ENCODE measurements at regions not wholly inside any gene's neighbourhood (a gene's known extent, or its start where the extent isn't known, plus 50 kb on each side); places are given as distances from the start of the nearest gene placed in this dataset.

DNA sequence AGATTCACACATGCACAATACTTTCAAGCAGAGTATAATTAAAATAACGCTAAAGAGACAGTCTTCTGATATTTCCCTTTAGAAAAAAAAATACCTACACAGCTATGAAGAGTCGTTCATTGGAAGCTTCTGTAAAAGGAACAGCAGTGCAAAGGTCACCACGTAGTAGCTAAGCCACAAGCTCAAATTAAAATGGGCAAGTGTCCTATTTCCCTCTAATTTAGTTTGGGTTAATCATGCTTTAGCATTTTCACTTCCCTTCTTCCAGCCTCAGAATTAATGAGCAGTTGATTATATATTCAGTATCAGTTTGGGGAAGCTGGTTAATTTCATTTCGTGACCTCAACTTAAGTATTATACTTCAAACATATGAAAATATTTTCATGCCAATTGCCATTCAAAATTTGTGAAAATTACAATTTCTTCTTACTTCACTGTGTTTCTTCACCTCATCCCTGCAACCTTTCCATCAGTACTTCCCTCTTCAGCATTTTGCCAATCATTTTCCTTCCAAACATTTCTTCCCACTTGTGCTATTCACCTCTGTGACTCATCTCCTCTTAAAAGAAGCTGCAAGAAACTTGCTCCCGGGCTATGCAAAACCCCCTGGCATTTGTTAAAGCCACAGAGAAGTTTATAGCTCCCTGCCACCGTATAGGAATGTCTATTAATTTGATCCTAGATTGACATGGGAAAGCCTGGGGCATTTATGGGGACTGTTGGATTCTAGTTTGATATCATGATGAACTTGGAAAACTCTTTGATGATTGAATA lies 83.0 kb downstream of the DMRTA1 start:
- Mint-ChIP-seq H3K4me1 (ENCODE audit: low read depth) (no peaks in the 10 kb centered on the region; the same call in 1 of the 2 replicates), H3K36me3 (ENCODE audit: low read depth) (no peaks in the 10 kb centered on the region), H3K27ac (no peak overlapping the region), H3K4me3 (no peak overlapping the region), H3K9me3 (no peaks in the 10 kb centered on the region), H3K27me3 (ENCODE audit: insufficient read depth) (no peaks in the 10 kb centered on the region)
- DNase-seq: peak; percentile 1
- TF ChIP-seq, protein P1, sequence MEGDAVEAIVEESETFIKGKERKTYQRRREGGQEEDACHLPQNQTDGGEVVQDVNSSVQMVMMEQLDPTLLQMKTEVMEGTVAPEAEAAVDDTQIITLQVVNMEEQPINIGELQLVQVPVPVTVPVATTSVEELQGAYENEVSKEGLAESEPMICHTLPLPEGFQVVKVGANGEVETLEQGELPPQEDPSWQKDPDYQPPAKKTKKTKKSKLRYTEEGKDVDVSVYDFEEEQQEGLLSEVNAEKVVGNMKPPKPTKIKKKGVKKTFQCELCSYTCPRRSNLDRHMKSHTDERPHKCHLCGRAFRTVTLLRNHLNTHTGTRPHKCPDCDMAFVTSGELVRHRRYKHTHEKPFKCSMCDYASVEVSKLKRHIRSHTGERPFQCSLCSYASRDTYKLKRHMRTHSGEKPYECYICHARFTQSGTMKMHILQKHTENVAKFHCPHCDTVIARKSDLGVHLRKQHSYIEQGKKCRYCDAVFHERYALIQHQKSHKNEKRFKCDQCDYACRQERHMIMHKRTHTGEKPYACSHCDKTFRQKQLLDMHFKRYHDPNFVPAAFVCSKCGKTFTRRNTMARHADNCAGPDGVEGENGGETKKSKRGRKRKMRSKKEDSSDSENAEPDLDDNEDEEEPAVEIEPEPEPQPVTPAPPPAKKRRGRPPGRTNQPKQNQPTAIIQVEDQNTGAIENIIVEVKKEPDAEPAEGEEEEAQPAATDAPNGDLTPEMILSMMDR (IDR thresholded peaks at IDR 0.05): no peak

DNA sequence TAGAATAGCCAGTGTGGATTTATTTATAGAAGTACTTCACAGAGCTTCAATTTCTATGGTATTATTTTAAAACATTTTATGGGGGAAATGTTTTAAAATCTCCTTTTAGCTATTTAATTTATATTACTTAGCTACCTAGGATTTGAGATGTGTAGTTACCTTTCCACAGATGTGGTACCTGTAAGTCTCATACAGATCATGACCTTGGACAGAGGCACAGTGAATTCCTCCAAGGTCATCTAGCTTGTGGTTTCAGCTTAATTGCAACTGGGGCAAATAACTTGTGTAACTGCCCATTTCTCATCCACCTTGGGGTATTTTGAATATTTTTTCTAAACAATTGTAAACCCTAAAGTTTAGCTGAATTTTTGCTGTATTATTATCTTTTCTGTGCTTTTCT lies 89.2 kb downstream of the DMRTA1 start:
- Mint-ChIP-seq H3K4me3 (no peak overlapping the region), H3K27me3 (ENCODE audit: insufficient read depth) (no peaks in the 10 kb centered on the region), H3K4me1 (ENCODE audit: low read depth) (no peaks in the 10 kb centered on the region), H3K27ac (no peak overlapping the region), H3K9me3 (no peaks in the 10 kb centered on the region; the same call in 1 of the 2 replicates), H3K36me3 (ENCODE audit: low read depth) (no peaks in the 10 kb centered on the region)
- TF ChIP-seq, protein P1 (IDR thresholded peaks at IDR 0.05): no peak
- no peak for DNase-seq

DNA sequence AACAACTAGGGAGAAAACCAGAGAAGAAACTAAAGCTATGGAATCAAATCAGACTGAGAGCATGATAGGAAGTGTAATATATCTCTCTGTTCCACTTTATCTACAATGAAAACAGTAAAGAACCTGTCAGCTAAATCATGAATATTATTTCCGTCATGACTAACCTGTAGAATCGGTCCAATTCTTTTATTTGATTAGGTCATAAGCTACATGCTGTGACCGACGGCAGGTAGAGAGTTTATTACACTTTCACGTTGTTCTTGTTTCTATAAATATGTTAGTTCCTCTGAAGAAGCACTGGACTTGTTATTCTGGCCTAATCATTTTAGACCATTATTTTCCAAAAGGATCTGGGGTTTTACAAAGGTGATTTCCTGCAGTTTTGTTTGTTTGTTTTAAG lies 91.1 kb downstream of the DMRTA1 start:
- DNase-seq: no peak
- no peaks in the 10 kb centered on the region for H3K27me3 Mint-ChIP-seq (ENCODE audit: insufficient read depth)
- no peaks in the 10 kb centered on the region; the same call in 1 of the 2 replicates for H3K9me3 Mint-ChIP-seq
- H3K27ac Mint-ChIP-seq: no peak overlapping the region
- no peak overlapping the region for H3K4me3 Mint-ChIP-seq
- H3K4me1 Mint-ChIP-seq (ENCODE audit: low read depth): no peaks in the 10 kb centered on the region
- H3K36me3 Mint-ChIP-seq (ENCODE audit: low read depth): no peaks in the 10 kb centered on the region
- TF ChIP-seq, protein P1 (IDR thresholded peaks at IDR 0.05): no peak

DNA sequence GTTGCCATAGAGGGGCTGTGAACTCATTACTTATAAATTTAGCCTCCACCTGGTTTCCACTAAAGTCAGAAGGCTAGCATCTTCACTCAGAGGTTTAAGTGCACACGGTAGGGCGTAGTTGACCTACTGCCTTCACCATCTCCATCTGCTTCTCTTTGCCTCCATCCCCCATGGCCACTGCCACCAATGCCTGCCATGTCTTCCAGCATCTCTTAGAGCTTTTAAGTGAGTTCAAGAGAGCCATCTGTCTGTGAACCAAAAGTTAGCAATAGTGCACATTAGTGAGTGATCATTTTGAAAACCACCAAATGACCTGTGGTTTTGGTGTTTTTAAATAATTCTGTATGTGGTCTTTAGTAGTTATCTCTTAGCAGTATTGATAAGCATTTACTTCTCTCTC lies 102.0 kb downstream of the DMRTA1 start:
- Mint-ChIP-seq H3K27ac (no peak overlapping the region), H3K36me3 (ENCODE audit: low read depth) (no peaks in the 10 kb centered on the region), H3K27me3 (ENCODE audit: insufficient read depth) (no peaks in the 10 kb centered on the region), H3K9me3 (no peaks in the 10 kb centered on the region), H3K4me3 (no peak overlapping the region), H3K4me1 (ENCODE audit: low read depth) (no peaks in the 10 kb centered on the region)
- DNase-seq: no peak
- TF ChIP-seq, protein P1 (IDR thresholded peaks at IDR 0.05): no peak

DNA sequence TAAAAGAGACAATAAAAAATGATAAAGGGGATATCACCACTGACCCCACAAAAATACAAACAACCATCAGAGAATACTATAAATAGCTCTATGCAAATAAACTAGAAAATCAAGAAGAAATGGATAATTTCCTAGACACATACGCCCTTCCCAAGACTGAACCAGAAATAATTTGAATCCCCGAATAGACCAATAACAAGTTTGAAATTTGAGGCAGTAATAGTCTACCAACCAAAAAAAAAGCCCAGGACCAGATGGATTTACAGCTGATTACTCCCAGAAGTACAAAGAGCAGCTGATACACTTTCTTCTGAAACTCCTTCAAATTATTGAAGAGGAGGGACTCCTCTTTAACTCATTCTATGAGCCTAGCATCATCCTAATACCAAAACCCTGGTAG lies 128.1 kb downstream of the DMRTA1 start:
- no peak for DNase-seq
- Mint-ChIP-seq H3K27me3 (ENCODE audit: insufficient read depth) (no peaks in the 10 kb centered on the region; the same call in 1 of the 2 replicates), H3K27ac (no peak overlapping the region), H3K4me1 (ENCODE audit: low read depth) (no peaks in the 10 kb centered on the region), H3K4me3 (no peak overlapping the region), H3K9me3 (peaks cover 48% of the 10 kb centered on the region), H3K36me3 (ENCODE audit: low read depth) (peaks cover 11% of the 10 kb centered on the region; the same call in 1 of the 2 replicates)
- TF ChIP-seq, protein P1 (IDR thresholded peaks at IDR 0.05): no peak
